Body of pancreas (tissue), 4 donors: ENCODE measurements at regions not wholly inside any gene's neighbourhood (a gene's known extent, or its start where the extent isn't known, plus 50 kb on each side); places are given as distances from the start of the nearest gene placed in this dataset.

Source experiments
- POLR2A ChIP-seq, 3 donors: fragments of 450-650 bp; IDR thresholded peaks; one replicate each; pipeline ENCODE4 v1.6.1; 2016; ENCODE audit warnings: antibody characterized with exemption in 3 of 3, mild to moderate bottlenecking in 2 of 3
- TF ChIP-seq, protein P1 (sequence below), 7 experiments: fragments of 450-650 bp in 4 of 7; fragments of 200-600 bp in 3 of 7; sonication (generic) in 3 of 7; IDR thresholded peaks; one replicate each; pipeline ENCODE4 v1.5.1; 2016 to 2019; ENCODE audit warnings: antibody characterized with exemption in 7 of 7

DNA sequence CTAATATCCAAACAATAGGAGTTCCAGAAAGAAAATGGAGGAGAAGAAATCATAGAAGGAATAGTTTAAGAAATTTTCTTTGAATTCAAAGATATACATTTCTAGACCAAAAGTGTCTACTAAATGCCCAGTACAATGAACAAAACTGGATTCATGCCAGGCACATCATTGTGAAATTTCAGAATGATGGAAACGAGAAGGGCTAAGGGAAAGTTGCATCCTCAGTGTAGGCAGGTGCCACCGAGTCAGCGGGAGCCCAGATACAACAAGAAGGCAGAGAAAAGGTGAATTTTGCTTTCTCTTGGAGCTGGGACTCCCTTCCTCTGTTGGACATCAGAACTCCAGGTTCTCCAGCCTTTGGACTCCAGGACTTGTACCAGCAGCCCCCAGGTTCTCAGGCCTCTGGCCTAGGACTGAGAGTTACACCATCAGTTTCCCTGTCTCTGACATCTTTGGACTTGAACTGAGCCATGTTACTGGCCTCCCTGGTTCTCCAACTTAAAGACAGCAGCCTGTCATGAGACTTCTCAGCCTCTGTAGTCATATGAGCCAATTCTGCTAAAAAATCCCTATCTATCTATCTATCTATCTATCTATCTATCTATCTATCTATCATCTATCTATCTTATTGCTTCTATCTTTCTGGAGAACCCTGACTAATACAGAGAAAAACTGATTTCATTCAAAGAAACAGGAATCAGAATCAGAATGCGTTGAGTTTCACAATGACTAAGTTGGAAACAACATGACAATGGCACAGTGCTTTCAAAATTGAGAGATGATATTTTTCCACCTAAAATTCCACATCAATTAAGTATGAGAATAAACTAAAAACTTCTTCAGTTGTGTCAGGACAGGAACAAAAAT is 207.7 kb downstream of the FAM43A start:
- TF ChIP-seq, protein P1, sequence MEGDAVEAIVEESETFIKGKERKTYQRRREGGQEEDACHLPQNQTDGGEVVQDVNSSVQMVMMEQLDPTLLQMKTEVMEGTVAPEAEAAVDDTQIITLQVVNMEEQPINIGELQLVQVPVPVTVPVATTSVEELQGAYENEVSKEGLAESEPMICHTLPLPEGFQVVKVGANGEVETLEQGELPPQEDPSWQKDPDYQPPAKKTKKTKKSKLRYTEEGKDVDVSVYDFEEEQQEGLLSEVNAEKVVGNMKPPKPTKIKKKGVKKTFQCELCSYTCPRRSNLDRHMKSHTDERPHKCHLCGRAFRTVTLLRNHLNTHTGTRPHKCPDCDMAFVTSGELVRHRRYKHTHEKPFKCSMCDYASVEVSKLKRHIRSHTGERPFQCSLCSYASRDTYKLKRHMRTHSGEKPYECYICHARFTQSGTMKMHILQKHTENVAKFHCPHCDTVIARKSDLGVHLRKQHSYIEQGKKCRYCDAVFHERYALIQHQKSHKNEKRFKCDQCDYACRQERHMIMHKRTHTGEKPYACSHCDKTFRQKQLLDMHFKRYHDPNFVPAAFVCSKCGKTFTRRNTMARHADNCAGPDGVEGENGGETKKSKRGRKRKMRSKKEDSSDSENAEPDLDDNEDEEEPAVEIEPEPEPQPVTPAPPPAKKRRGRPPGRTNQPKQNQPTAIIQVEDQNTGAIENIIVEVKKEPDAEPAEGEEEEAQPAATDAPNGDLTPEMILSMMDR (IDR thresholded peaks at IDR 0.05) = no peak
- no peak for TF ChIP-seq POLR2A (IDR thresholded peaks at IDR 0.05)
